Upper lobe of left lung (tissue), 4 donors: ENCODE measurements at regions not wholly inside any gene's neighbourhood (a gene's known extent, or its start where the extent isn't known, plus 50 kb on each side); places are given as distances from the start of the nearest gene placed in this dataset.

Source experiments
- EP300 ChIP-seq, 4 donors: sonication (generic); formaldehyde crosslinking; IDR thresholded peaks; one replicate each; pipeline ENCODE4 v1.5.1; 2017; ENCODE audit warnings: antibody characterized with exemption in 4 of 4, control low read depth in 2 of 4
- POLR2A ChIP-seq, 4 donors: fragments of 450-650 bp; IDR thresholded peaks; one replicate each; pipeline ENCODE4 v1.5.1; 2016 to 2017; ENCODE audit warnings: antibody characterized with exemption in 4 of 4, mild to moderate bottlenecking in 2 of 4
- TF ChIP-seq, protein P1 (sequence below), 6 experiments: fragments of 450-650 bp in 4 of 6; fragments of 200-600 bp in 2 of 6; sonication (generic) in 2 of 6; IDR thresholded peaks; one replicate each; pipeline ENCODE4 v1.5.1; 2016 to 2019; ENCODE audit warnings: antibody characterized with exemption in 6 of 6

DNA sequence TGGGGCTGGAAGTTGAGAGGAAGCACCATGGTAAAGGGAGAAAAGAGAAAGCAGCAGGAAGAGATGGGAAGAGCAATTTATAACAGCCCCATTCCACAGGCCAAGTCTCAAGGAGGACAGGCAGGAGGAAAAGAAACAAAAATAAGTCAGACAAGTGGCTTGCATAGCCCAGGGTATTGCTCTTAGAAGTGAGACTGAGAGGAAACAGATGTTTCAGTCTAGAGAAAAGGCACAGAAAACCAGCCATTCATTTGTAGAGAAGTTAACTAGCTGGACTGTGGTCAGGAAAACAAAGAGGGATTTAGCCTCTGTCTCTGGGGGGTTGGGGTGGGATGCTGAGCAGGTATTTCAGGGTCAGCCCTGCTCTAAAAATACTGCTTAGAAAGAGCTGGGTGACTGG lies 175.0 kb upstream of the ARHGEF9 start:
- TF ChIP-seq POLR2A (IDR thresholded peaks at IDR 0.05) (no peak), EP300 (IDR thresholded peaks at IDR 0.05) (no peak)
- TF ChIP-seq, protein P1, sequence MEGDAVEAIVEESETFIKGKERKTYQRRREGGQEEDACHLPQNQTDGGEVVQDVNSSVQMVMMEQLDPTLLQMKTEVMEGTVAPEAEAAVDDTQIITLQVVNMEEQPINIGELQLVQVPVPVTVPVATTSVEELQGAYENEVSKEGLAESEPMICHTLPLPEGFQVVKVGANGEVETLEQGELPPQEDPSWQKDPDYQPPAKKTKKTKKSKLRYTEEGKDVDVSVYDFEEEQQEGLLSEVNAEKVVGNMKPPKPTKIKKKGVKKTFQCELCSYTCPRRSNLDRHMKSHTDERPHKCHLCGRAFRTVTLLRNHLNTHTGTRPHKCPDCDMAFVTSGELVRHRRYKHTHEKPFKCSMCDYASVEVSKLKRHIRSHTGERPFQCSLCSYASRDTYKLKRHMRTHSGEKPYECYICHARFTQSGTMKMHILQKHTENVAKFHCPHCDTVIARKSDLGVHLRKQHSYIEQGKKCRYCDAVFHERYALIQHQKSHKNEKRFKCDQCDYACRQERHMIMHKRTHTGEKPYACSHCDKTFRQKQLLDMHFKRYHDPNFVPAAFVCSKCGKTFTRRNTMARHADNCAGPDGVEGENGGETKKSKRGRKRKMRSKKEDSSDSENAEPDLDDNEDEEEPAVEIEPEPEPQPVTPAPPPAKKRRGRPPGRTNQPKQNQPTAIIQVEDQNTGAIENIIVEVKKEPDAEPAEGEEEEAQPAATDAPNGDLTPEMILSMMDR (IDR thresholded peaks at IDR 0.05), result no peak
